NT2/D1 (cell line): ENCODE measurements at regions not wholly inside any gene's neighbourhood (a gene's known extent, or its start where the extent isn't known, plus 50 kb on each side); places are given as distances from the start of the nearest gene placed in this dataset.

Experiments
- SUZ12 ChIP-seq: IDR thresholded peaks from 2 replicates; pipeline ENCODE4 v1.6.1; 2011; ENCODE audit not compliant: insufficient read length, insufficient read depth; ENCODE audit errors: extremely low read depth
- YY1 ChIP-seq: IDR thresholded peaks from 2 replicates; pipeline ENCODE4 v1.6.1; 2011; ENCODE audit not compliant: insufficient read length, insufficient read depth
- ZNF274 ChIP-seq: IDR thresholded peaks from 2 replicates; pipeline ENCODE4 v1.6.1; 2011; ENCODE audit warnings: mild to moderate bottlenecking, low read depth, low read length

- no peak for TF ChIP-seq ZNF274
- no peak for TF ChIP-seq YY1
- TF ChIP-seq SUZ12: no peak
Measured at GRCh38 chr17:45686250-45686649, 97.9 kb upstream of the CRHR1 start.
